H9 (cell line): ENCODE measurements at regions not wholly inside any gene's neighbourhood (a gene's known extent, or its start where the extent isn't known, plus 50 kb on each side); places are given as distances from the start of the nearest gene placed in this dataset.

Experiments used
- DNase-seq: peaks from one replicate; pipeline ENCODE4 v3.0.0-alpha.2; 2017
- H2AFZ ChIP-seq: one replicate; pipeline ENCODE4 v1.6.1; 2013; ENCODE audit warnings: mild to moderate bottlenecking, low read length, control low read depth, moderate library complexity
- H2AK5ac ChIP-seq: 2 replicates; pipeline ENCODE4 v1.6.1; 2013; ENCODE audit warnings: low read length, control low read depth, mixed read lengths; ENCODE audit not compliant: insufficient read length
- H2BK120ac ChIP-seq: one replicate; pipeline ENCODE4 v1.6.1; 2013; ENCODE audit warnings: low read depth, mild to moderate bottlenecking, low read length, control low read depth, inconsistent platforms; ENCODE audit not compliant: poor library complexity, severe bottlenecking
- H2BK12ac ChIP-seq: 2 replicates; pipeline ENCODE4 v1.6.1; 2013; ENCODE audit warnings: low read length, control low read depth, mixed read lengths, low read depth; ENCODE audit not compliant: insufficient read length
- H2BK15ac ChIP-seq: 2 replicates; pipeline ENCODE4 v1.6.1; 2013; ENCODE audit warnings: low read depth, low read length, control low read depth
- H2BK20ac ChIP-seq: one replicate; pipeline ENCODE4 v1.6.1; 2013; ENCODE audit warnings: low read depth, mild to moderate bottlenecking, low read length, control low read depth, inconsistent platforms; ENCODE audit not compliant: poor library complexity, severe bottlenecking
- H2BK5ac ChIP-seq: 2 replicates; pipeline ENCODE4 v1.6.1; 2013; ENCODE audit warnings: low read length, control low read depth, mixed read lengths; ENCODE audit not compliant: insufficient read length
- H3K14ac ChIP-seq: 2 replicates; pipeline ENCODE4 v1.6.1; 2013; ENCODE audit warnings: low read length, control low read depth; ENCODE audit not compliant: insufficient read depth
- H3K18ac ChIP-seq: 2 replicates; pipeline ENCODE4 v1.6.1; 2013; ENCODE audit warnings: low read depth, mild to moderate bottlenecking, mixed read lengths, low read length, control low read depth; ENCODE audit not compliant: insufficient read length
- H3K23ac ChIP-seq: 2 replicates; pipeline ENCODE4 v1.6.1; 2013; ENCODE audit warnings: low read length, control low read depth, mixed read lengths, low read depth; ENCODE audit not compliant: insufficient read length
- H3K23me2 ChIP-seq: 2 replicates; pipeline ENCODE4 v1.6.1; 2013; ENCODE audit warnings: low read depth, mild to moderate bottlenecking, mixed read lengths, low read length, control low read depth; ENCODE audit not compliant: insufficient read length, poor library complexity, severe bottlenecking
- H3K27ac ChIP-seq: 2 replicates; pipeline ENCODE4 v1.5.1; 2013; ENCODE audit warnings: low read length, control low read depth, mixed read lengths, low read depth; ENCODE audit not compliant: insufficient read length
- H3K27me3 ChIP-seq: 2 replicates; pipeline ENCODE4 v1.6.1; 2013; ENCODE audit warnings: low read length, control low read depth, inconsistent platforms; ENCODE audit not compliant: insufficient read depth
- H3K4ac ChIP-seq: 2 replicates; pipeline ENCODE4 v1.6.1; 2013; ENCODE audit warnings: low read depth, mild to moderate bottlenecking, control low read depth, inconsistent platforms, low read length, moderate library complexity
- H3K4me1 ChIP-seq: 2 replicates; pipeline ENCODE4 v1.6.1; 2013; ENCODE audit warnings: low read length, control low read depth, inconsistent platforms; ENCODE audit not compliant: insufficient read depth
- H3K4me2 ChIP-seq: 2 replicates; pipeline ENCODE4 v1.6.1; 2013; ENCODE audit warnings: low read length, control low read depth, mixed read lengths; ENCODE audit not compliant: insufficient read length, insufficient read depth
- H3K56ac ChIP-seq: 2 replicates; pipeline ENCODE4 v1.6.1; 2013; ENCODE audit warnings: low read depth, mild to moderate bottlenecking, mixed read lengths, low read length, control low read depth; ENCODE audit not compliant: insufficient read length
- H3K79me1 ChIP-seq: 2 replicates; pipeline ENCODE4 v1.6.1; 2013; ENCODE audit warnings: low read depth, mild to moderate bottlenecking, moderate library complexity, low read length, control low read depth, inconsistent platforms; ENCODE audit not compliant: insufficient read depth, poor library complexity, severe bottlenecking
- H3K79me2 ChIP-seq: 2 replicates; pipeline ENCODE4 v1.6.1; 2013; ENCODE audit warnings: low read length, control low read depth, inconsistent platforms; ENCODE audit not compliant: insufficient read depth
- H3K9ac ChIP-seq: 2 replicates; pipeline ENCODE4 v1.6.1; 2013; ENCODE audit warnings: low read length, control low read depth, mixed read lengths; ENCODE audit not compliant: insufficient read length; ENCODE audit errors: extremely low read depth
- H3K9me3 ChIP-seq: one replicate; pipeline ENCODE4 v1.6.1; 2013; ENCODE audit warnings: low read depth, low read length, inconsistent platforms; ENCODE audit not compliant: control insufficient read depth
- H3T11ph ChIP-seq: one replicate; pipeline ENCODE4 v1.6.1; 2013; ENCODE audit warnings: mild to moderate bottlenecking, low read length, control low read depth, inconsistent platforms
- H4K20me1 ChIP-seq: one replicate; pipeline ENCODE4 v1.6.1; 2013; ENCODE audit not compliant: control insufficient read depth, insufficient read length, insufficient read depth
- H4K5ac ChIP-seq: 2 replicates; pipeline ENCODE4 v1.6.1; 2013; ENCODE audit warnings: low read depth, mild to moderate bottlenecking, mixed read lengths, low read length, control low read depth; ENCODE audit not compliant: insufficient read length
- H4K8ac ChIP-seq: replicated peaks from 2 replicates; pipeline ENCODE4 v1.6.1; 2013; ENCODE audit warnings: low read length, control low read depth, mixed read lengths, low read depth; ENCODE audit not compliant: insufficient read length
- H4K91ac ChIP-seq: 2 replicates; pipeline ENCODE4 v1.6.1; 2013; ENCODE audit warnings: low read depth, mild to moderate bottlenecking, moderate library complexity, mixed read lengths, low read length, control low read depth; ENCODE audit not compliant: insufficient read length
- H3K27ac Mint-ChIP-seq, 3 experiments: 2 replicates in 2 of 3; 3 replicates in 1 of 3; pipeline ENCODE4 v1.8.0; 2020 to 2021; ENCODE audit warnings: mixed read lengths in 3 of 3, mild to moderate bottlenecking in 1 of 3, moderate library complexity in 1 of 3
- H3K27me3 Mint-ChIP-seq: 2 replicates; pipeline ENCODE4 v1.8.0; 2021; ENCODE audit warnings: low read depth, mild to moderate bottlenecking, moderate library complexity, mixed read lengths
- H3K36me3 Mint-ChIP-seq, 3 experiments: 2 replicates in 2 of 3; 3 replicates in 1 of 3; pipeline ENCODE4 v1.8.0; 2020 to 2021; ENCODE audit warnings: low read depth in 3 of 3, mixed read lengths in 3 of 3; ENCODE audit not compliant: insufficient read depth in 1 of 3
- H3K4me1 Mint-ChIP-seq, 2 experiments: 2 replicates each; pipeline ENCODE4 v1.8.0; 2020; ENCODE audit warnings: mixed read lengths in 2 of 2
- H3K4me3 Mint-ChIP-seq, 2 experiments: 2 replicates in 1 of 2; 3 replicates in 1 of 2; pipeline ENCODE4 v1.8.0; 2020 to 2021; ENCODE audit warnings: mild to moderate bottlenecking in 2 of 2, mixed read lengths in 2 of 2, moderate library complexity in 1 of 2
- H3K9me3 Mint-ChIP-seq, 2 experiments: 2 replicates in 1 of 2; 3 replicates in 1 of 2; pipeline ENCODE4 v1.8.0; 2020; ENCODE audit warnings: mild to moderate bottlenecking in 2 of 2, mixed read lengths in 2 of 2, moderate library complexity in 1 of 2
- CTCF ChIP-seq: fragments of 200-600 bp; sonication (generic); conservative IDR thresholded peaks from 3 replicates; pipeline ENCODE4 v1.8.0; 2021; ENCODE audit warnings: antibody characterized with exemption, mild to moderate bottlenecking
- WGBS: extraction: QIAGEN DNeasy Blood & Tissue Kit; methylation state at CpG from one replicate; pipeline ENCODE4 v1.1.7; 2013; ENCODE audit warnings: missing lambda C conversion rate, low lambda C conversion rate, mixed read lengths; ENCODE audit not compliant: insufficient read length; ENCODE audit errors: extremely low coverage; 5-methylcytosine and 5-hydroxymethylcytosine counted together

GRCh38 chr3:177419904-177420601 lies 222.8 kb upstream of the TBL1XR1 start:
- Histone ChIP-seq H4K5ac (no peak overlapping the region), H2BK15ac (no peak overlapping the region), H3K4me2 (no peak overlapping the region), H2AFZ (no peak overlapping the region), H3K23ac (no peak overlapping the region), H4K8ac (no peak overlapping the region), H2BK5ac (no peak overlapping the region), H3K14ac (no peak overlapping the region), H2BK20ac (no peak overlapping the region), H3K4ac (no peak overlapping the region), H4K20me1 (no peaks in the 10 kb centered on the region), H3K79me2 (no peaks in the 10 kb centered on the region), H2BK12ac (no peak overlapping the region), H3K27ac (no peak overlapping the region), H4K91ac (no peak overlapping the region), H3T11ph (no peak overlapping the region), H3K79me1 (no peaks in the 10 kb centered on the region), H3K23me2 (no peaks in the 10 kb centered on the region), H3K18ac (no peak overlapping the region), H3K27me3 (no peaks in the 10 kb centered on the region), H3K56ac (no peak overlapping the region), H3K9ac (no peak overlapping the region), H3K4me1 (no peaks in the 10 kb centered on the region), H2BK120ac (no peak overlapping the region), H3K9me3 (no peaks in the 10 kb centered on the region), H2AK5ac (no peak overlapping the region)
- H3K4me3 Mint-ChIP-seq, result no peak overlapping the region
- H3K36me3 Mint-ChIP-seq, result no peaks in the 10 kb centered on the region; a peak in 1 of 7 replicates
- DNase-seq, result no peak
- peaks cover 5 to 13% of the 10 kb centered on the region in 2 experiments for H3K4me1 Mint-ChIP-seq
- peak overlapping the region in 1 of 3 experiments; percentile 54; a peak in 1 of 7 replicates for H3K27ac Mint-ChIP-seq
- H3K9me3 Mint-ChIP-seq, result no peaks in the 10 kb centered on the region
- no peak for TF ChIP-seq CTCF
- WGBS, result no CpG with 5 or more reads among the region's 7 CpGs
- no peaks in the 10 kb centered on the region; the same call in 1 of the 2 replicates for H3K27me3 Mint-ChIP-seq
